ENCODE measurements at regions not wholly inside any gene's neighbourhood (a gene's known extent, or its start where the extent isn't known, plus 50 kb on each side); places are given as distances from the start of the nearest gene placed in this dataset.
"Not testable (repeated sequence)": the region's sequence is repeated elsewhere in the genome, so short reads cannot be mapped to it uniquely, and the experiment has no call there.

GRCh38 chr13:46463719-46464118 is 76.7 kb upstream of the RUBCNL start:
- no peak for DNase-seq

GRCh38 chr13:46460223-46460622 is 73.2 kb upstream of the RUBCNL start:
- not testable (repeated sequence) for DNase-seq

- DNase-seq, result not testable (repeated sequence)
These were observed 70.2 kb upstream of the RUBCNL start for GRCh38 chr13:46457255-46457654.

- peak; percentile 66 to 68 for DNase-seq
These were observed 68.9 kb upstream of the RUBCNL start for GRCh38 chr13:46455924-46456323.

GRCh38 chr13:46451145-46451544 is 64.1 kb upstream of the RUBCNL start:
- DNase-seq, result not testable (repeated sequence)

- DNase-seq, result not testable (repeated sequence)
These were observed 62.9 kb upstream of the RUBCNL start for GRCh38 chr13:46449949-46450348.

GRCh38 chr13:46448148-46448547 is 61.1 kb upstream of the RUBCNL start:
- DNase-seq, result not testable (repeated sequence)

- not testable (repeated sequence) for DNase-seq
These were observed 50.9 kb upstream of the RUBCNL start for GRCh38 chr13:46437808-46438404.
